ENCODE measurements at regions not wholly inside any gene's neighbourhood (a gene's known extent, or its start where the extent isn't known, plus 50 kb on each side); places are given as distances from the start of the nearest gene placed in this dataset.

GRCh38 chr5:28710360-28710759, 1672.0 kb upstream of the CDH9 start:
- DNase-seq (ENCODE audit: low read depth) = no peak
- no peak for TF ChIP-seq MAX (IDR thresholded peaks at IDR 0.05; ENCODE audit: low read depth, low read length)
- TF ChIP-seq, protein P1, sequence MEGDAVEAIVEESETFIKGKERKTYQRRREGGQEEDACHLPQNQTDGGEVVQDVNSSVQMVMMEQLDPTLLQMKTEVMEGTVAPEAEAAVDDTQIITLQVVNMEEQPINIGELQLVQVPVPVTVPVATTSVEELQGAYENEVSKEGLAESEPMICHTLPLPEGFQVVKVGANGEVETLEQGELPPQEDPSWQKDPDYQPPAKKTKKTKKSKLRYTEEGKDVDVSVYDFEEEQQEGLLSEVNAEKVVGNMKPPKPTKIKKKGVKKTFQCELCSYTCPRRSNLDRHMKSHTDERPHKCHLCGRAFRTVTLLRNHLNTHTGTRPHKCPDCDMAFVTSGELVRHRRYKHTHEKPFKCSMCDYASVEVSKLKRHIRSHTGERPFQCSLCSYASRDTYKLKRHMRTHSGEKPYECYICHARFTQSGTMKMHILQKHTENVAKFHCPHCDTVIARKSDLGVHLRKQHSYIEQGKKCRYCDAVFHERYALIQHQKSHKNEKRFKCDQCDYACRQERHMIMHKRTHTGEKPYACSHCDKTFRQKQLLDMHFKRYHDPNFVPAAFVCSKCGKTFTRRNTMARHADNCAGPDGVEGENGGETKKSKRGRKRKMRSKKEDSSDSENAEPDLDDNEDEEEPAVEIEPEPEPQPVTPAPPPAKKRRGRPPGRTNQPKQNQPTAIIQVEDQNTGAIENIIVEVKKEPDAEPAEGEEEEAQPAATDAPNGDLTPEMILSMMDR (IDR thresholded peaks at IDR 0.05; ENCODE audit: low read depth, low read length) = peak; percentile 12
- no peak for TF ChIP-seq POLR2A (IDR thresholded peaks at IDR 0.05; ENCODE audit: extremely low read depth, insufficient read length)
- H3K4me3 ChIP-seq (ENCODE audit: low read depth, low read length) = no peak overlapping the region

DNA sequence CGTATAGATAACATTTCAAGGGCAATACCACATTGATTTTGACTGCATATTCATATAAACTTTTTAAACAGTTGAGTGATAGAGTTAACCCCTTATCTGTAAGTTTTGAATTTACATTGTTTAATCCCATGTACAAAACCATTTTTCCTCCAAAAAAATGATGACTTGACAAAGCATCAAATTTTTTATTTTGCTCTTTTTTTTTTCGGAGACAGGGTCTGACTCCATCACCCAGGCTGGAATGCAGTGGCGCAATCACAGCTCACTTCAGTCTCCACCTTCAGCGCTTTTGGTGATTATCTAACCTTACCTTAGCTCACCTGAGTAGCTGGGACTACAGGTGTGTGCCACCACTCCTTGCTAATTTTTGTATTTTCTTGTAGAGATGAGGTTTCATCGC, 1670.1 kb upstream of the CDH9 start:
- no peak for DNase-seq (ENCODE audit: low read depth)
- TF ChIP-seq POLR2A (IDR thresholded peaks at IDR 0.05; ENCODE audit: extremely low read depth, insufficient read length) = no peak
- no peak overlapping the region for H3K4me3 ChIP-seq (ENCODE audit: low read depth, low read length)

DNA sequence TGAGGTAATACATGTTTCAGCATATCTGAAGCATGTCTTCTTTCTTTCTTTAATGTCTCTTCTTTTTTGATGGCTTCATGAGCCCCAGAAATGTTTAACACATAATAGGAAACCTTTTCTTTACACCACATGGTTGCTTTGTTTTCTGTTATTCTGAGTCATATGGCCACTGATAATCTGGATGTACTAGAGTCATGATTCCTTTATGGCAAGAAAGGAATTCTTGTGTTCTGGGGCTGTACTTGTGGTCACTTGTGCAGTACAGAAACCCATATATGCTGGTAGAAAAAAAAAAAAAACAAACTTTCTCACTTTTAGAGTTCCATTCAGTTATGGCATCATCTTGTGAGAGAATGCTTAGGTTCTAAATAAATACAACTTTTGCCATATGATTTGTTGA, 1669.3 kb upstream of the CDH9 start:
- DNase-seq (ENCODE audit: low read depth) = no peak
- no peak overlapping the region for H3K4me3 ChIP-seq (ENCODE audit: low read depth, low read length)
- TF ChIP-seq MAX (IDR thresholded peaks at IDR 0.05; ENCODE audit: low read depth, low read length) (no peak), MYC (IDR thresholded peaks at IDR 0.05; ENCODE audit: low read depth, low read length) (no peak), POLR2A (IDR thresholded peaks at IDR 0.05; ENCODE audit: extremely low read depth, insufficient read length) (no peak)
- TF ChIP-seq, protein P1 (IDR thresholded peaks at IDR 0.05; ENCODE audit: low read depth, low read length) = no peak

DNA sequence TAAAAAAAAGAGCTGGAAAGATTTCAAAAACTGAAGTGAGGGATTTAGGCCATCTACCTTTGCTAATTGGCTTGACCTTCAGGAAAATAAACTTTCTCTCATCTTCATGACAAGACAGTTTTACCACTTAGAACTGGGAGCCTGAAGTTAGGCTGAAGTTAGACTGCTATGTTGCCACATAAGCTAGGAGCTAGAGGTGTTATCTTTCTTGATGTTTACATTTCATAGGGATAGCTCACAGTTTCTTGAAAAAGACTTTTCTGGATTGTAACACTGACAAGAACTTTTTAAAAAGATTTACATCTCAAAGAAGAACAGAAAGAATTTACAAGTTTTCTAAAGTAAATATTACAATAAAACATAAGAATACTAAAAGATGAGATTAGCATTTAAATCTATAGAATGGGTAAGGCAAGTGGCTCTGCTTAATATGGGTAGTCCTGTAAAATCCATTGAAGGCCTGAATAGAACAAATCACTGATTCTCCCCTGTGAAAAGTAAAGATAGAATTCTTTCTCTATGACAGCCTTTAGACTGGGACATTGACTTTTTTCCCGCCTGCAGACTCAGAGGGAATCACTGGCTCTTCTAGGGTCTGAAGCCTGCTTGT, 1665.4 kb upstream of the CDH9 start:
- TF ChIP-seq, protein P1 (IDR thresholded peaks at IDR 0.05; ENCODE audit: low read depth, low read length) = no peak
- TF ChIP-seq POLR2A (IDR thresholded peaks at IDR 0.05; ENCODE audit: extremely low read depth, insufficient read length) = no peak
- no peak for TF ChIP-seq MYC (IDR thresholded peaks at IDR 0.05; ENCODE audit: low read depth, low read length)
- TF ChIP-seq MAX (IDR thresholded peaks at IDR 0.05; ENCODE audit: low read depth, low read length) = no peak
- H3K4me3 ChIP-seq (ENCODE audit: low read depth, low read length) = no peak overlapping the region
- DNase-seq (ENCODE audit: low read depth) = no peak

DNA sequence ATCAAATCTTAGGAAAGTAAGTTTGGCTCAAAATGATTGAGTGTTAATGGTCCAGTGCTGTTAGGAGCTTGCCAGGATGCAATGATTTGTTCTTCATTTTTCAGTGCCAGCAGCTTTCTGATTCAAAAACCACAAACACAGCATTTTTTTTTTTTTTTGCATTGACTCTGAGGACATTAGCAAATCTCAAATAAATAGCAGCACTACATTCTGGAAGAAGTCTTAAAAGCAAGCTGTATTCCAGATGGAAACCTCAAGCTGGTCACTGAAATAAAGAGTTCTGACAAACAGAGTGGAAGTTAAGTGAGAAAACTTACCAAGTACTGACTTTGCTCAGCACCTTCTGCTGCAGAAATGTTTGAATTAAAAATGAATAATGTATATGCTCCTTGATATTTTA, 1653.1 kb upstream of the CDH9 start:
- no peak overlapping the region for H3K4me3 ChIP-seq (ENCODE audit: low read depth, low read length)
- DNase-seq (ENCODE audit: low read depth) = no peak
- TF ChIP-seq, protein P1 (IDR thresholded peaks at IDR 0.05; ENCODE audit: low read depth, low read length) = no peak
- no peak for TF ChIP-seq MAX (IDR thresholded peaks at IDR 0.05; ENCODE audit: low read depth, low read length)
- TF ChIP-seq MYC (IDR thresholded peaks at IDR 0.05; ENCODE audit: low read depth, low read length) = no peak
- TF ChIP-seq POLR2A (IDR thresholded peaks at IDR 0.05; ENCODE audit: extremely low read depth, insufficient read length) = no peak

- no peak for TF ChIP-seq MYC (IDR thresholded peaks at IDR 0.05; ENCODE audit: low read depth, low read length)
- TF ChIP-seq, protein P1 (IDR thresholded peaks at IDR 0.05; ENCODE audit: low read depth, low read length) = no peak
- TF ChIP-seq MAX (IDR thresholded peaks at IDR 0.05; ENCODE audit: low read depth, low read length) = no peak
- no peak for TF ChIP-seq POLR2A (IDR thresholded peaks at IDR 0.05; ENCODE audit: extremely low read depth, insufficient read length)
- DNase-seq (ENCODE audit: low read depth) = no peak
- no peak overlapping the region for H3K4me3 ChIP-seq (ENCODE audit: low read depth, low read length)
These were observed 1647.4 kb upstream of the CDH9 start for GRCh38 chr5:28685794-28686193.
